ENCODE measurements at regions not wholly inside any gene's neighbourhood (a gene's known extent, or its start where the extent isn't known, plus 50 kb on each side); places are given as distances from the start of the nearest gene placed in this dataset.
"Not testable (repeated sequence)": the region's sequence is repeated elsewhere in the genome, so short reads cannot be mapped to it uniquely, and the experiment has no call there.

- not testable (repeated sequence) for H3K36me3 ChIP-seq (ENCODE audit: insufficient read depth, low read length); H3K79me2 ChIP-seq (ENCODE audit: low read length); H4K20me1 ChIP-seq (ENCODE audit: insufficient read depth, low read depth, low read length); H3K9me2 ChIP-seq (replicated peaks; ENCODE audit: insufficient read depth, low read length); H3K4me2 ChIP-seq (ENCODE audit: low read depth, low read length, poor library complexity, severe bottlenecking); H3K9ac ChIP-seq (ENCODE audit: low read length); H3K27me3 ChIP-seq (ENCODE audit: low read length); H2AFZ ChIP-seq (ENCODE audit: low read length); H3K4me1 ChIP-seq (ENCODE audit: low read length); H3K9me3 ChIP-seq (ENCODE audit: low read length); H3K4me3 ChIP-seq (ENCODE audit: low read length); DNase-seq; H3K27ac ChIP-seq (ENCODE audit: low read length)
Observed at GRCh38 chr6:75031102-75031501, 174.8 kb downstream of the COL12A1 start.

GRCh38 chr6:75029333-75029732 is 176.5 kb downstream of the COL12A1 start:
- no peaks in the 10 kb centered on the region for H3K27me3 ChIP-seq (ENCODE audit: low read length)
- no peak overlapping the region for H3K9ac ChIP-seq (ENCODE audit: low read length)
- no peaks in the 10 kb centered on the region for H3K36me3 ChIP-seq (ENCODE audit: insufficient read depth, low read length)
- H3K79me2 ChIP-seq (ENCODE audit: low read length), result no peaks in the 10 kb centered on the region
- no peak for DNase-seq
- no peak overlapping the region for H2AFZ ChIP-seq (ENCODE audit: low read length)
- no peak overlapping the region for H3K27ac ChIP-seq (ENCODE audit: low read length)
- H4K20me1 ChIP-seq (ENCODE audit: insufficient read depth, low read depth, low read length), result no peaks in the 10 kb centered on the region
- H3K4me3 ChIP-seq (ENCODE audit: low read length), result no peak overlapping the region
- no peaks in the 10 kb centered on the region for H3K9me3 ChIP-seq (ENCODE audit: low read length)
- H3K4me2 ChIP-seq (ENCODE audit: low read depth, low read length, poor library complexity, severe bottlenecking), result no peak overlapping the region
- no peaks in the 10 kb centered on the region for H3K4me1 ChIP-seq (ENCODE audit: low read length)
- no peaks in the 10 kb centered on the region for H3K9me2 ChIP-seq (replicated peaks; ENCODE audit: insufficient read depth, low read length)

- no peaks in the 10 kb centered on the region for H3K4me1 ChIP-seq (ENCODE audit: low read length)
- H3K9me2 ChIP-seq (replicated peaks; ENCODE audit: insufficient read depth, low read length), result no peaks in the 10 kb centered on the region
- no peaks in the 10 kb centered on the region for H3K79me2 ChIP-seq (ENCODE audit: low read length)
- no peak overlapping the region for H3K4me2 ChIP-seq (ENCODE audit: low read depth, low read length, poor library complexity, severe bottlenecking)
- H3K27ac ChIP-seq (ENCODE audit: low read length), result no peak overlapping the region
- no peak overlapping the region for H3K4me3 ChIP-seq (ENCODE audit: low read length)
- no peaks in the 10 kb centered on the region for H4K20me1 ChIP-seq (ENCODE audit: insufficient read depth, low read depth, low read length)
- no peaks in the 10 kb centered on the region for H3K9me3 ChIP-seq (ENCODE audit: low read length)
- DNase-seq, result no peak
- no peaks in the 10 kb centered on the region for H3K36me3 ChIP-seq (ENCODE audit: insufficient read depth, low read length)
- H3K27me3 ChIP-seq (ENCODE audit: low read length), result no peaks in the 10 kb centered on the region
- H2AFZ ChIP-seq (ENCODE audit: low read length), result no peak overlapping the region
- H3K9ac ChIP-seq (ENCODE audit: low read length), result no peak overlapping the region
Observed at GRCh38 chr6:75025371-75025770, 180.5 kb downstream of the COL12A1 start.

- no peaks in the 10 kb centered on the region for H3K36me3 ChIP-seq (ENCODE audit: insufficient read depth, low read length)
- no peaks in the 10 kb centered on the region for H3K9me2 ChIP-seq (replicated peaks; ENCODE audit: insufficient read depth, low read length)
- no peaks in the 10 kb centered on the region for H3K27me3 ChIP-seq (ENCODE audit: low read length)
- H3K9me3 ChIP-seq (ENCODE audit: low read length), result no peaks in the 10 kb centered on the region
- H3K4me2 ChIP-seq (ENCODE audit: low read depth, low read length, poor library complexity, severe bottlenecking), result no peak overlapping the region
- H2AFZ ChIP-seq (ENCODE audit: low read length), result no peak overlapping the region
- H4K20me1 ChIP-seq (ENCODE audit: insufficient read depth, low read depth, low read length), result no peaks in the 10 kb centered on the region
- no peaks in the 10 kb centered on the region for H3K4me1 ChIP-seq (ENCODE audit: low read length)
- H3K27ac ChIP-seq (ENCODE audit: low read length), result no peak overlapping the region
- DNase-seq, result no peak
- H3K79me2 ChIP-seq (ENCODE audit: low read length), result no peaks in the 10 kb centered on the region
- no peak overlapping the region for H3K4me3 ChIP-seq (ENCODE audit: low read length)
- H3K9ac ChIP-seq (ENCODE audit: low read length), result no peak overlapping the region
Observed at GRCh38 chr6:75024828-75025227, 181.0 kb downstream of the COL12A1 start.

- no peak overlapping the region for H3K9ac ChIP-seq (ENCODE audit: low read length)
- H3K27ac ChIP-seq (ENCODE audit: low read length), result no peak overlapping the region
- no peaks in the 10 kb centered on the region for H3K4me1 ChIP-seq (ENCODE audit: low read length)
- H3K27me3 ChIP-seq (ENCODE audit: low read length), result no peaks in the 10 kb centered on the region
- H3K4me2 ChIP-seq (ENCODE audit: low read depth, low read length, poor library complexity, severe bottlenecking), result no peak overlapping the region
- no peak for DNase-seq
- no peaks in the 10 kb centered on the region for H4K20me1 ChIP-seq (ENCODE audit: insufficient read depth, low read depth, low read length)
- H3K9me3 ChIP-seq (ENCODE audit: low read length), result no peaks in the 10 kb centered on the region
- no peak overlapping the region for H2AFZ ChIP-seq (ENCODE audit: low read length)
- no peaks in the 10 kb centered on the region for H3K9me2 ChIP-seq (replicated peaks; ENCODE audit: insufficient read depth, low read length)
- H3K36me3 ChIP-seq (ENCODE audit: insufficient read depth, low read length), result no peaks in the 10 kb centered on the region
- no peaks in the 10 kb centered on the region for H3K79me2 ChIP-seq (ENCODE audit: low read length)
- H3K4me3 ChIP-seq (ENCODE audit: low read length), result no peak overlapping the region
Observed at GRCh38 chr6:75023634-75024033, 182.2 kb downstream of the COL12A1 start.

- Histone ChIP-seq H3K4me3 (ENCODE audit: low read length) (no peak overlapping the region), H3K9me3 (ENCODE audit: low read length) (no peaks in the 10 kb centered on the region), H3K9ac (ENCODE audit: low read length) (no peak overlapping the region), H4K20me1 (ENCODE audit: insufficient read depth, low read depth, low read length) (no peaks in the 10 kb centered on the region), H3K79me2 (ENCODE audit: low read length) (no peaks in the 10 kb centered on the region), H3K4me2 (ENCODE audit: low read depth, low read length, poor library complexity, severe bottlenecking) (no peak overlapping the region), H3K4me1 (ENCODE audit: low read length) (no peaks in the 10 kb centered on the region), H3K9me2 (replicated peaks; ENCODE audit: insufficient read depth, low read length) (no peaks in the 10 kb centered on the region), H3K36me3 (ENCODE audit: insufficient read depth, low read length) (no peaks in the 10 kb centered on the region), H3K27me3 (ENCODE audit: low read length) (no peaks in the 10 kb centered on the region), H3K27ac (ENCODE audit: low read length) (no peak overlapping the region), H2AFZ (ENCODE audit: low read length) (no peak overlapping the region)
- DNase-seq, result no peak
Observed at GRCh38 chr6:75020971-75021370, 184.9 kb downstream of the COL12A1 start.

GRCh38 chr6:75020376-75020775 is 185.5 kb downstream of the COL12A1 start:
- Histone ChIP-seq H3K79me2 (ENCODE audit: low read length) (no peaks in the 10 kb centered on the region), H3K4me3 (ENCODE audit: low read length) (no peak overlapping the region), H2AFZ (ENCODE audit: low read length) (no peak overlapping the region), H4K20me1 (ENCODE audit: insufficient read depth, low read depth, low read length) (no peaks in the 10 kb centered on the region), H3K9ac (ENCODE audit: low read length) (no peak overlapping the region), H3K27ac (ENCODE audit: low read length) (no peak overlapping the region), H3K4me2 (ENCODE audit: low read depth, low read length, poor library complexity, severe bottlenecking) (no peak overlapping the region), H3K9me2 (replicated peaks; ENCODE audit: insufficient read depth, low read length) (no peaks in the 10 kb centered on the region), H3K27me3 (ENCODE audit: low read length) (no peaks in the 10 kb centered on the region), H3K9me3 (ENCODE audit: low read length) (no peaks in the 10 kb centered on the region), H3K4me1 (ENCODE audit: low read length) (no peaks in the 10 kb centered on the region), H3K36me3 (ENCODE audit: insufficient read depth, low read length) (no peaks in the 10 kb centered on the region)
- no peak for DNase-seq

GRCh38 chr6:75012018-75012417 is 193.8 kb downstream of the COL12A1 start:
- H3K4me1 ChIP-seq (ENCODE audit: low read length), result no peaks in the 10 kb centered on the region
- no peak overlapping the region for H3K27ac ChIP-seq (ENCODE audit: low read length)
- H3K9me3 ChIP-seq (ENCODE audit: low read length), result no peaks in the 10 kb centered on the region
- no peaks in the 10 kb centered on the region for H3K79me2 ChIP-seq (ENCODE audit: low read length)
- no peaks in the 10 kb centered on the region for H3K36me3 ChIP-seq (ENCODE audit: insufficient read depth, low read length)
- no peak for DNase-seq
- H3K4me2 ChIP-seq (ENCODE audit: low read depth, low read length, poor library complexity, severe bottlenecking), result no peak overlapping the region
- no peak overlapping the region for H3K9ac ChIP-seq (ENCODE audit: low read length)
- H3K9me2 ChIP-seq (replicated peaks; ENCODE audit: insufficient read depth, low read length), result no peaks in the 10 kb centered on the region; the same call in 1 of the 2 replicates
- no peak overlapping the region for H2AFZ ChIP-seq (ENCODE audit: low read length)
- no peak overlapping the region for H3K4me3 ChIP-seq (ENCODE audit: low read length)
- no peaks in the 10 kb centered on the region for H3K27me3 ChIP-seq (ENCODE audit: low read length)
- no peaks in the 10 kb centered on the region for H4K20me1 ChIP-seq (ENCODE audit: insufficient read depth, low read depth, low read length)

GRCh38 chr6:75003984-75004383 is 201.9 kb downstream of the COL12A1 start:
- DNase-seq; H2AFZ ChIP-seq (ENCODE audit: low read length); H3K9me2 ChIP-seq (replicated peaks; ENCODE audit: insufficient read depth, low read length); H3K9me3 ChIP-seq (ENCODE audit: low read length); H3K36me3 ChIP-seq (ENCODE audit: insufficient read depth, low read length); H3K4me3 ChIP-seq (ENCODE audit: low read length); H3K27me3 ChIP-seq (ENCODE audit: low read length); H3K4me2 ChIP-seq (ENCODE audit: low read depth, low read length, poor library complexity, severe bottlenecking); H3K4me1 ChIP-seq (ENCODE audit: low read length); H3K79me2 ChIP-seq (ENCODE audit: low read length); H3K27ac ChIP-seq (ENCODE audit: low read length); H3K9ac ChIP-seq (ENCODE audit: low read length); H4K20me1 ChIP-seq (ENCODE audit: insufficient read depth, low read depth, low read length): not testable (repeated sequence)

Data from Karpas-422 (cell line).